Sigmoid colon (tissue), 4 donors: ENCODE measurements at regions not wholly inside any gene's neighbourhood (a gene's known extent, or its start where the extent isn't known, plus 50 kb on each side); places are given as distances from the start of the nearest gene placed in this dataset.

Experiments
- POLR2A ChIP-seq, 2 donors: fragments of 450-650 bp; IDR thresholded peaks; one replicate each; pipeline ENCODE4 v1.6.1; 2016; ENCODE audit warnings: antibody characterized with exemption in 2 of 2, mild to moderate bottlenecking in 2 of 2, moderate library complexity in 2 of 2
- POLR2AphosphoS5 ChIP-seq, 4 donors: sonication (generic); formaldehyde crosslinking; IDR thresholded peaks; one replicate each; pipeline ENCODE4 v1.6.1; 2017; ENCODE audit warnings: antibody characterized with exemption in 4 of 4
- TF ChIP-seq, protein P1 (sequence below), 4 experiments: fragments of 450-650 bp in 3 of 4; fragments of 200-600 bp in 1 of 4; IDR thresholded peaks; one replicate each; pipeline ENCODE4 v1.5.1; 2016 to 2019; ENCODE audit warnings: antibody characterized with exemption in 4 of 4, mild to moderate bottlenecking in 3 of 4, moderate library complexity in 2 of 4

DNA sequence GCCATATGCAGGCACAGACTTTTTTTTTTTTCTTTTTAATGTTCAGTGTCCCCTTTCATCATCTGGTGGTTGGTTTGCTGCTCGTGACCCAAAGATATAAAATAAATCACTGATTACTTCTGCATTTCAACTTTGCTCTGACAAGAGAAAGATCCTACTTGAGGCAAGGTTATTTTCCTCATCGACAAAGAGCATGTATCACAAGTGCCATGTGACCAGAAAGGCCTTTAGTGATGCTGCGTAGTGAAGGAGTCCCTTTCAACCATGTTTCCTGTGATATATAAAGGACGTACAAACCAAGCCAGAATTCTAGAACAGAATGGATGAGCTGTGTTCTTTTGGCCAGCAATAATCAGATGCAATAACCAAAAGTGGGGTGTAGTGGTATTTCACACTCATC lies 323.4 kb upstream of the PSMD7 start:
- TF ChIP-seq, protein P1, sequence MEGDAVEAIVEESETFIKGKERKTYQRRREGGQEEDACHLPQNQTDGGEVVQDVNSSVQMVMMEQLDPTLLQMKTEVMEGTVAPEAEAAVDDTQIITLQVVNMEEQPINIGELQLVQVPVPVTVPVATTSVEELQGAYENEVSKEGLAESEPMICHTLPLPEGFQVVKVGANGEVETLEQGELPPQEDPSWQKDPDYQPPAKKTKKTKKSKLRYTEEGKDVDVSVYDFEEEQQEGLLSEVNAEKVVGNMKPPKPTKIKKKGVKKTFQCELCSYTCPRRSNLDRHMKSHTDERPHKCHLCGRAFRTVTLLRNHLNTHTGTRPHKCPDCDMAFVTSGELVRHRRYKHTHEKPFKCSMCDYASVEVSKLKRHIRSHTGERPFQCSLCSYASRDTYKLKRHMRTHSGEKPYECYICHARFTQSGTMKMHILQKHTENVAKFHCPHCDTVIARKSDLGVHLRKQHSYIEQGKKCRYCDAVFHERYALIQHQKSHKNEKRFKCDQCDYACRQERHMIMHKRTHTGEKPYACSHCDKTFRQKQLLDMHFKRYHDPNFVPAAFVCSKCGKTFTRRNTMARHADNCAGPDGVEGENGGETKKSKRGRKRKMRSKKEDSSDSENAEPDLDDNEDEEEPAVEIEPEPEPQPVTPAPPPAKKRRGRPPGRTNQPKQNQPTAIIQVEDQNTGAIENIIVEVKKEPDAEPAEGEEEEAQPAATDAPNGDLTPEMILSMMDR (IDR thresholded peaks at IDR 0.05) = no peak
- no peak for TF ChIP-seq POLR2AphosphoS5 (IDR thresholded peaks at IDR 0.05)
- TF ChIP-seq POLR2A (IDR thresholded peaks at IDR 0.05) = no peak
